ENCODE measurements at regions not wholly inside any gene's neighbourhood (a gene's known extent, or its start where the extent isn't known, plus 50 kb on each side); places are given as distances from the start of the nearest gene placed in this dataset.
"Not testable (repeated sequence)": the region's sequence is repeated elsewhere in the genome, so short reads cannot be mapped to it uniquely, and the experiment has no call there.

- H3K27ac ChIP-seq = no peak overlapping the region
- TF ChIP-seq POLR2A (IDR thresholded peaks at IDR 0.05) (no peak), EP300 (IDR thresholded peaks at IDR 0.05; ENCODE audit: low read depth) (no peak), POLR2AphosphoS5 (IDR thresholded peaks at IDR 0.05) (no peak)
- TF ChIP-seq, protein P1, sequence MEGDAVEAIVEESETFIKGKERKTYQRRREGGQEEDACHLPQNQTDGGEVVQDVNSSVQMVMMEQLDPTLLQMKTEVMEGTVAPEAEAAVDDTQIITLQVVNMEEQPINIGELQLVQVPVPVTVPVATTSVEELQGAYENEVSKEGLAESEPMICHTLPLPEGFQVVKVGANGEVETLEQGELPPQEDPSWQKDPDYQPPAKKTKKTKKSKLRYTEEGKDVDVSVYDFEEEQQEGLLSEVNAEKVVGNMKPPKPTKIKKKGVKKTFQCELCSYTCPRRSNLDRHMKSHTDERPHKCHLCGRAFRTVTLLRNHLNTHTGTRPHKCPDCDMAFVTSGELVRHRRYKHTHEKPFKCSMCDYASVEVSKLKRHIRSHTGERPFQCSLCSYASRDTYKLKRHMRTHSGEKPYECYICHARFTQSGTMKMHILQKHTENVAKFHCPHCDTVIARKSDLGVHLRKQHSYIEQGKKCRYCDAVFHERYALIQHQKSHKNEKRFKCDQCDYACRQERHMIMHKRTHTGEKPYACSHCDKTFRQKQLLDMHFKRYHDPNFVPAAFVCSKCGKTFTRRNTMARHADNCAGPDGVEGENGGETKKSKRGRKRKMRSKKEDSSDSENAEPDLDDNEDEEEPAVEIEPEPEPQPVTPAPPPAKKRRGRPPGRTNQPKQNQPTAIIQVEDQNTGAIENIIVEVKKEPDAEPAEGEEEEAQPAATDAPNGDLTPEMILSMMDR (IDR thresholded peaks at IDR 0.05) = no peak
- no peaks in the 10 kb centered on the region for H3K36me3 ChIP-seq
- WGBS, 2 donors (ENCODE audit: low coverage in 1 of 2) = 73 to 74% methylated on average over 2 of the region's 2 CpGs
- DNase-seq = no peak
- intact Hi-C loops (cut with DNase I; ENCODE audit: low total_unique reads) = no loop called here
- no peaks in the 10 kb centered on the region for H3K9me3 ChIP-seq
- H3K27me3 ChIP-seq = no peaks in the 10 kb centered on the region
- in situ Hi-C loops (cut with MboI; ENCODE audit: low pct_ligation_motif_present in 1 of 4, low pct_unique_long_range_greater_than_20kb in 1 of 4, low sequenced_read_pairs in 3 of 4) = no loop called here
- H3K4me1 ChIP-seq = no peaks in the 10 kb centered on the region
- H3K4me3 ChIP-seq = no peak overlapping the region
Measured at GRCh38 chr2:205868053-205868452, 185.8 kb downstream of the NRP2 start.

- H3K4me1 ChIP-seq = no peaks in the 10 kb centered on the region
- intact Hi-C loops (cut with DNase I; ENCODE audit: low total_unique reads) = no loop called here
- no peaks in the 10 kb centered on the region for H3K36me3 ChIP-seq
- 85% methylated on average over 3 of the region's 3 CpGs; no CpG with 5 or more reads in 1 of the 2 donors for WGBS, 2 donors (ENCODE audit: low coverage in 1 of 2)
- H3K9me3 ChIP-seq = no peaks in the 10 kb centered on the region
- no peak overlapping the region for H3K4me3 ChIP-seq
- H3K27ac ChIP-seq = no peak overlapping the region
- TF ChIP-seq EP300 (IDR thresholded peaks at IDR 0.05; ENCODE audit: low read depth) (no peak), POLR2A (IDR thresholded peaks at IDR 0.05) (no peak), POLR2AphosphoS5 (IDR thresholded peaks at IDR 0.05) (no peak)
- TF ChIP-seq, protein P1 (IDR thresholded peaks at IDR 0.05) = no peak
- in situ Hi-C loops (cut with MboI; ENCODE audit: low pct_ligation_motif_present in 1 of 4, low pct_unique_long_range_greater_than_20kb in 1 of 4, low sequenced_read_pairs in 3 of 4) = no loop called here
- no peaks in the 10 kb centered on the region for H3K27me3 ChIP-seq
- no peak for DNase-seq
Measured at GRCh38 chr2:205867371-205867770, 185.1 kb downstream of the NRP2 start.

DNA sequence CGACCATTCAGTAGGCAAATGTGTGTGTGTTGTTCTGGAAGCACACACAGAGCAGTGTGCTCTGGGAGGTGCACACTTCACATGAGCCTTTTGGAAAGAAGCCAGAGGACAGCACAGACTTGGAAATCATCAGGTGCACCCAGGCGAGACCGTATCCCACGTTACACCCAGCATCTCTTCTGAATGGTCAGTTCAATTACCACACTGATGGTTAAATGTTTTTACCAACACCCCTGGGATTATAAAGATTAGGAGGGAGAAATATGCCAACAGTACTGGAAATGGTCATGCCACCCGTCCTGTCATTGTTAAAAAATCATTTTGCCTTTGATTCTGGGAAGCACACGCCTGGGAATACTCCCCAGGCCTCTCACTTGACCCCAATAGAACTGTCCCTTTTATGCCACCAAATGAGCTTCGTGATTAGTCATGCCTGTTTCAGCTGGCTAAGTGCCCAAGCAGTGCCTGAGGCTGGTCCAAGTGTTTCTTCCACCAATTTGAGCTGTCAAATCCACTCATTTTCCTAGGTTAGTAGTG is 183.7 kb downstream of the NRP2 start:
- Histone ChIP-seq H3K27me3 (no peaks in the 10 kb centered on the region), H3K36me3 (no peaks in the 10 kb centered on the region), H3K27ac (peak overlapping the region in 2 of 4 donors; percentile 8 to 47), H3K4me3 (no peak overlapping the region), H3K9me3 (no peaks in the 10 kb centered on the region), H3K4me1 (no peaks in the 10 kb centered on the region)
- TF ChIP-seq POLR2AphosphoS5 (IDR thresholded peaks at IDR 0.05) (peak in 1 of 3 donors; percentile 15), POLR2A (IDR thresholded peaks at IDR 0.05) (no peak)
- WGBS, 2 donors (ENCODE audit: low coverage in 1 of 2) = 42 to 47% methylated on average over 3 to 7 of the region's 7 CpGs
- intact Hi-C loops (cut with DNase I; ENCODE audit: low total_unique reads) (no loop called here), in situ Hi-C loops (cut with MboI; ENCODE audit: low pct_ligation_motif_present in 1 of 4, low pct_unique_long_range_greater_than_20kb in 1 of 4, low sequenced_read_pairs in 3 of 4) (no loop called here)
- no peak for DNase-seq

DNA sequence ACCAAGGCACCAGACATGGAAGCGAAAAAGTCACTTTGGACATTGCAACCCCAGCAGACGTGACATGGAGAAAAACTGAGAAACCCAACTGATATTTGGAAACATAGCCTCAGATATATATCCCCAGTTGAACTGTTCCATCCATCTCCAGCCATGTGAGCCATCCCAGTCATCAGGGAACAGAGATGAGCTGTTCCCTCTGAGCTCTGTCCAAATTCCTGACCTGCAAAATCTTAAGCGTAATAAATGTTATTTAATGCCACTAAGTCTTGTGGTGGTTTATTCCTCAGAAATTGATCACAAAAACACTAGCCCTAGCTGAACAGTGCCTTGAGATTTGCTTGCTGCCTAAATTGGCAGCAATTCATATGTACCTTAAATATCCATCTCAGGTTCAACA is 182.8 kb downstream of the NRP2 start:
- H3K36me3 ChIP-seq = no peaks in the 10 kb centered on the region
- H3K4me3 ChIP-seq = no peak overlapping the region
- 70 to 91% methylated on average over 2 to 3 of the region's 3 CpGs for WGBS, 2 donors (ENCODE audit: low coverage in 1 of 2)
- DNase-seq = no peak
- in situ Hi-C loops (cut with MboI; ENCODE audit: low pct_ligation_motif_present in 1 of 4, low pct_unique_long_range_greater_than_20kb in 1 of 4, low sequenced_read_pairs in 3 of 4) = no loop called here
- intact Hi-C loops (cut with DNase I; ENCODE audit: low total_unique reads) = no loop called here
- no peaks in the 10 kb centered on the region for H3K4me1 ChIP-seq
- H3K27me3 ChIP-seq = no peaks in the 10 kb centered on the region
- no peaks in the 10 kb centered on the region for H3K9me3 ChIP-seq
- TF ChIP-seq POLR2A (IDR thresholded peaks at IDR 0.05) (no peak), EP300 (IDR thresholded peaks at IDR 0.05; ENCODE audit: low read depth) (no peak), POLR2AphosphoS5 (IDR thresholded peaks at IDR 0.05) (no peak)
- TF ChIP-seq, protein P1 (IDR thresholded peaks at IDR 0.05) = no peak
- no peak overlapping the region for H3K27ac ChIP-seq

DNA sequence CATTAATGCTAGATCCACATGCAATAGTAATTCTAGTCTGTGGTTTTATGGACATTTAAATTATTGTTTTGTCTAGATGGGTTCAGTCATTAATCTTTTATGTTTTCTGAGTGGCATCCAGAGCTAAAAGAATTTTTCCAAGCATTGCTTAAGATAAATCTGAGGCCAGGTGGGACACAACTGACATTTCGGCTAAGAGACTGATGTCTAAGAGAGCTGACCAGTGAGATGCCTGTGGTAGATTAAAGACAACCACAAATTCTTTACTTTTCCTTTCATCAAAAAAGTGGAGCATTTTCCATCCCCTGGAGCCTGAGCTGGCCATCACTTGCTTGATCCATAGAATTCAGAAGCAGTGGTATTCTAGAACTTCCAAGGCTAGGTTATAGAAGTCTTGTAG is 182.2 kb downstream of the NRP2 start:
- no peak for DNase-seq
- Histone ChIP-seq H3K4me1 (no peaks in the 10 kb centered on the region), H3K27me3 (no peaks in the 10 kb centered on the region), H3K4me3 (no peak overlapping the region), H3K9me3 (no peaks in the 10 kb centered on the region), H3K27ac (no peak overlapping the region), H3K36me3 (no peaks in the 10 kb centered on the region)
- 83 to 97% methylated on average over 1 of the region's 1 CpG for WGBS, 2 donors (ENCODE audit: low coverage in 1 of 2)
- intact Hi-C loops (cut with DNase I; ENCODE audit: low total_unique reads) = no loop called here
- TF ChIP-seq, protein P1 (IDR thresholded peaks at IDR 0.05) = no peak
- TF ChIP-seq POLR2A (IDR thresholded peaks at IDR 0.05) (no peak), EP300 (IDR thresholded peaks at IDR 0.05; ENCODE audit: low read depth) (no peak), POLR2AphosphoS5 (IDR thresholded peaks at IDR 0.05) (no peak)
- in situ Hi-C loops (cut with MboI; ENCODE audit: low pct_ligation_motif_present in 1 of 4, low pct_unique_long_range_greater_than_20kb in 1 of 4, low sequenced_read_pairs in 3 of 4) = no loop called here

DNA sequence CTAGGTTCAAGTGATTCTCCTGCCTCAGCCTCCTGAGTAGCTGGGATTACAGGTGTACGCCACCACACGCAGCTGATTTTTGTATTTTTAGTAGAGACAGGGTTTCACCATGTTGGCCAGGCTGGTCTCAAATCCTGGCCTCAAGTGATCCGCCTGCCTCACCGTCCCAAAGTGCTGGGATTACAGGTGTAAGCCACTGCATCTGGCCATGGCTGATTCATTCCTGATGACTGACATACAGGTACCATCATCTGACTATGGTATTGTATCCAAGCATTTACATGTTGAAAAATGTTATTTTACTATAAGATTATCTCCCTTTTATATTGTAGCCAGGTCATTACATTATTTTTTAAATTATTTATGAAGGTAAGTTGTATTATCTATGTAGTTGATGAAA is 180.5 kb downstream of the NRP2 start:
- WGBS, 2 donors (ENCODE audit: low coverage in 1 of 2) = 92 to 99% methylated on average over 4 of the region's 4 CpGs
- H3K4me1 ChIP-seq; in situ Hi-C loops (cut with MboI; ENCODE audit: low pct_ligation_motif_present in 1 of 4, low pct_unique_long_range_greater_than_20kb in 1 of 4, low sequenced_read_pairs in 3 of 4); H3K27me3 ChIP-seq; intact Hi-C loops (cut with DNase I; ENCODE audit: low total_unique reads); H3K9me3 ChIP-seq; H3K36me3 ChIP-seq; H3K4me3 ChIP-seq; H3K27ac ChIP-seq; DNase-seq: not testable (repeated sequence)

Data from transverse colon (tissue), 4 donors.